Right atrium auricular region (tissue), 2 donors: ENCODE measurements at regions not wholly inside any gene's neighbourhood (a gene's known extent, or its start where the extent isn't known, plus 50 kb on each side); places are given as distances from the start of the nearest gene placed in this dataset.

Experiments
- DNase-seq: peaks from one replicate; pipeline ENCODE4 v3.0.0-alpha.2; 2019; ENCODE audit warnings: low spot score
- H3K27ac ChIP-seq, 2 donors: fragments of 200-600 bp; sonication (generic); 1 replicate in 1 of 2; 2 replicates in 1 of 2; pipeline ENCODE4 v1.5.1; 2016 to 2019
- H3K27me3 ChIP-seq, 2 donors: fragments of 200-600 bp; sonication (generic); one replicate each; pipeline versions ENCODE4 v1.5.1 to v1.6.0; 2017 to 2019
- H3K36me3 ChIP-seq: fragments of 200-600 bp; sonication (generic); one replicate; pipeline ENCODE4 v1.5.1; 2016
- H3K4me1 ChIP-seq, 2 donors: fragments of 200-600 bp; sonication (generic); one replicate each; pipeline versions ENCODE4 v1.5.1 to v1.6.0; 2017 to 2019
- H3K4me3 ChIP-seq, 2 donors: fragments of 200-600 bp; sonication (generic); 1 replicate in 1 of 2; 2 replicates in 1 of 2; pipeline ENCODE4 v1.5.1; 2017 to 2019; ENCODE audit warnings: mild to moderate bottlenecking in 1 of 2, moderate library complexity in 1 of 2
- H3K9me3 ChIP-seq, 2 donors: fragments of 200-600 bp; sonication (generic); one replicate each; pipeline ENCODE4 v1.5.1; 2019
- CTCF ChIP-seq, 2 donors: fragments of 200-600 bp; sonication (generic); IDR thresholded peaks; one replicate each; pipeline ENCODE4 v1.5.1; 2019; ENCODE audit warnings: antibody characterized with exemption in 2 of 2

- Histone ChIP-seq H3K27me3 (no peaks in the 10 kb centered on the region), H3K4me1 (peaks cover 0 to 6% of the 10 kb centered on the region in 2 donors), H3K9me3 (no peaks in the 10 kb centered on the region), H3K27ac (peak overlapping the region in 1 of 2 donors; percentile 29), H3K36me3 (no peaks in the 10 kb centered on the region), H3K4me3 (no peak overlapping the region)
- TF ChIP-seq CTCF (IDR thresholded peaks at IDR 0.05), result no peak
- no peak for DNase-seq
Measured at GRCh38 chr2:200026332-200027230, 71.2 kb downstream of the MAIP1 start.

GRCh38 chr2:200028998-200029397 lies 73.6 kb downstream of the MAIP1 start:
- Histone ChIP-seq H3K9me3 (no peaks in the 10 kb centered on the region), H3K4me3 (no peak overlapping the region), H3K36me3 (no peaks in the 10 kb centered on the region), H3K27me3 (no peaks in the 10 kb centered on the region), H3K27ac (no peak overlapping the region), H3K4me1 (peaks cover 0 to 6% of the 10 kb centered on the region in 2 donors)
- no peak for TF ChIP-seq CTCF (IDR thresholded peaks at IDR 0.05)
- no peak for DNase-seq

GRCh38 chr2:200032895-200033294 lies 77.5 kb downstream of the MAIP1 start:
- peaks cover 0 to 6% of the 10 kb centered on the region in 2 donors for H3K4me1 ChIP-seq
- H3K4me3 ChIP-seq, result no peak overlapping the region
- no peaks in the 10 kb centered on the region for H3K36me3 ChIP-seq
- no peak overlapping the region for H3K27ac ChIP-seq
- H3K27me3 ChIP-seq, result no peaks in the 10 kb centered on the region
- no peak for TF ChIP-seq CTCF (IDR thresholded peaks at IDR 0.05)
- no peak for DNase-seq
- H3K9me3 ChIP-seq, result no peaks in the 10 kb centered on the region

GRCh38 chr2:200033929-200034328 lies 78.5 kb downstream of the MAIP1 start:
- Histone ChIP-seq H3K27me3 (no peaks in the 10 kb centered on the region), H3K4me1 (peaks cover 0 to 5% of the 10 kb centered on the region in 2 donors), H3K9me3 (no peaks in the 10 kb centered on the region), H3K27ac (no peak overlapping the region), H3K36me3 (no peaks in the 10 kb centered on the region), H3K4me3 (no peak overlapping the region)
- TF ChIP-seq CTCF (IDR thresholded peaks at IDR 0.05), result no peak
- DNase-seq, result no peak

GRCh38 chr2:200034816-200035215 lies 79.4 kb downstream of the MAIP1 start:
- DNase-seq, result no peak
- H3K27me3 ChIP-seq, result no peaks in the 10 kb centered on the region
- TF ChIP-seq CTCF (IDR thresholded peaks at IDR 0.05), result no peak
- no peaks in the 10 kb centered on the region for H3K36me3 ChIP-seq
- no peaks in the 10 kb centered on the region for H3K9me3 ChIP-seq
- H3K4me3 ChIP-seq, result no peak overlapping the region
- H3K4me1 ChIP-seq, result no peaks in the 10 kb centered on the region
- no peak overlapping the region for H3K27ac ChIP-seq
